ENCODE measurements at regions not wholly inside any gene's neighbourhood (a gene's known extent, or its start where the extent isn't known, plus 50 kb on each side); places are given as distances from the start of the nearest gene placed in this dataset.

DNA sequence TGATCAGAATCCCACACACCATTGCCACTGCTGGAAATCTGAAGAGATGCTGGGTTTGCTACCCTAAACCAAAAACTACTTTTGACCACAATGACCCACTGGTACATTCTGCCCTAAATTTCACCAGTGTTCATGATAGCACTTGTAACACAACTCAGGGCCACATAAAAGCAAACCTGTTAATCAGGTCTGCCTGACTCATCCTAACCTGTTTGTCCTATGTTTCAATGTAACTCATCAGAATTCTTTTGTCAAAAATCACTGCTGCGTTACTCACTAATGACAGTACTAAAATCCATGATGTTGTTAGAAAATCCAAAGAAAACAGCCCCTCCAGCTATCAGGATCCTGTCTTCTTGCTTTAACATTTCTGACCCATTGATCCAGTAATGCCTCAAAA is 55.6 kb upstream of the XCR1 start:
- Histone ChIP-seq H4K20me1 (ENCODE audit: low read length) (no peaks in the 10 kb centered on the region), H3K27me3 (ENCODE audit: low read length) (no peaks in the 10 kb centered on the region), H3K4me1 (ENCODE audit: insufficient read depth, low read length) (peaks cover 54% of the 10 kb centered on the region), H3F3A (ENCODE audit: low read length, unreplicated experiment) (peaks cover 6% of the 10 kb centered on the region), H3K27ac (ENCODE audit: low read length) (peak overlapping the region; percentile 66), H3K9ac (ENCODE audit: low read length) (no peak overlapping the region), H3K79me2 (ENCODE audit: low read length) (no peaks in the 10 kb centered on the region), H3K4me3 (ENCODE audit: low read length) (0 out of 2 replicates have a peak overlapping the region, but pooled peaks have one; percentile 1), H3K4me2 (ENCODE audit: low read length) (peak overlapping the region; percentile 62), H2AFZ (ENCODE audit: low read length) (no peak overlapping the region), H3K9me2 (replicated peaks; ENCODE audit: low read length) (no peaks in the 10 kb centered on the region), H3K36me3 (ENCODE audit: low read depth, low read length) (no peaks in the 10 kb centered on the region; the same call in 1 of the 2 replicates), H3K9me3 (ENCODE audit: low read length) (no peaks in the 10 kb centered on the region)
- POLR2A ChIA-PET (ENCODE audit: unreplicated experiment) = no interaction called here
- CTCF ChIA-PET = interaction anchor here (0.7 to 1.1 kb wide), 2 partner anchors 125 to 187 kb away, joined by 3 read pairs; partner anchors contain the start of gene CCR1
- ATAC-seq = peak; percentile 53
- intact Hi-C loops (cut with micrococcal nuclease) = no loop called here
- no TSS peak for BruUV-seq (replicated peaks)
- DNase-seq = peak; percentile 98
- TF ChIP-seq EZH2phosphoT487 (IDR thresholded peaks at IDR 0.05; ENCODE audit: borderline replicate concordance, low read length) (no peak), EZH2 (IDR thresholded peaks at IDR 0.05; ENCODE audit: low read length, unreplicated experiment) (no peak)
- TF ChIP-seq, protein P1, sequence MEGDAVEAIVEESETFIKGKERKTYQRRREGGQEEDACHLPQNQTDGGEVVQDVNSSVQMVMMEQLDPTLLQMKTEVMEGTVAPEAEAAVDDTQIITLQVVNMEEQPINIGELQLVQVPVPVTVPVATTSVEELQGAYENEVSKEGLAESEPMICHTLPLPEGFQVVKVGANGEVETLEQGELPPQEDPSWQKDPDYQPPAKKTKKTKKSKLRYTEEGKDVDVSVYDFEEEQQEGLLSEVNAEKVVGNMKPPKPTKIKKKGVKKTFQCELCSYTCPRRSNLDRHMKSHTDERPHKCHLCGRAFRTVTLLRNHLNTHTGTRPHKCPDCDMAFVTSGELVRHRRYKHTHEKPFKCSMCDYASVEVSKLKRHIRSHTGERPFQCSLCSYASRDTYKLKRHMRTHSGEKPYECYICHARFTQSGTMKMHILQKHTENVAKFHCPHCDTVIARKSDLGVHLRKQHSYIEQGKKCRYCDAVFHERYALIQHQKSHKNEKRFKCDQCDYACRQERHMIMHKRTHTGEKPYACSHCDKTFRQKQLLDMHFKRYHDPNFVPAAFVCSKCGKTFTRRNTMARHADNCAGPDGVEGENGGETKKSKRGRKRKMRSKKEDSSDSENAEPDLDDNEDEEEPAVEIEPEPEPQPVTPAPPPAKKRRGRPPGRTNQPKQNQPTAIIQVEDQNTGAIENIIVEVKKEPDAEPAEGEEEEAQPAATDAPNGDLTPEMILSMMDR (conservative IDR thresholded peaks at IDR 0.05; ENCODE audit: low read depth, low read length) = no peak

DNA sequence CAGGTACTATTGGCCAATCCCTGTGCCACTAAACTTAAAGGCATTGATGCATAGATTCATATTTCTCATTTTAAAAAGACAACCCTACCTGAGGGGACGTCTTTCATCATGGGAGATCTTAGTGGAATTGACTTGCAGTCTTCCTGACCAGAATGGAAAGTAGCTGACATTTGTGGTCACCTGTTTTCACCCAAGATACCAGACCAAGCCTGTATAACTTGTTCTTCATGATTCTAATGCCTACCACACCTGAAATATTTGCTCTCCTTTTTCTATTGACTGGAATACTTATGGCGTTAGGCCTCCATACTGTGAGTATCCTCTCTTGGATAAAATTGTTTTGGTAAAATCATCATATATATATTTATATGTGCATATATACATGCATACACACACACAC is 54.7 kb upstream of the XCR1 start:
- intact Hi-C loops (cut with micrococcal nuclease) = no loop called here

DNA sequence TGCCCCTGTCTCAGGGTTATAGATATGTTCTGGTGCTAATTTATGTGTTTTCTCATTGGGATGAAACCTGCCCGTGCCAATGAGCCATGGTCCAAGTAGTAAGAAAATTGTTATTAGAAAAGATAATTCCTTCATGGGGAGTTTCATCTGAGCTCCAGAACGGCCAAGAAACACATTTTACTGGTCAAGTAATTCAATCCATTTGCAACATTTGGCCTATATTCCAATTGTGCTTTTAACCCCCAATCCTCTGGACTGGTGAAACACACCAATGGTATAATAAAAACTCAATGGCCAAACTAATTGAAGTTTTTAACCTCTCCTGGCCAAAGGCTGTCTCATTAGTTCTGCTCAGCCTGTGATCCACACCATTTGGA is 53.7 kb upstream of the XCR1 start:
- Histone ChIP-seq H2AFZ (ENCODE audit: low read length) (no peak overlapping the region), H3K27me3 (ENCODE audit: low read length) (no peaks in the 10 kb centered on the region), H4K20me1 (ENCODE audit: low read length) (no peaks in the 10 kb centered on the region), H3K4me1 (ENCODE audit: insufficient read depth, low read length) (peaks cover 54% of the 10 kb centered on the region), H3K4me3 (ENCODE audit: low read length) (no peak overlapping the region), H3K79me2 (ENCODE audit: low read length) (no peaks in the 10 kb centered on the region), H3K4me2 (ENCODE audit: low read length) (peak overlapping the region; percentile 34), H3F3A (ENCODE audit: low read length, unreplicated experiment) (peaks cover 6% of the 10 kb centered on the region), H3K9me3 (ENCODE audit: low read length) (no peaks in the 10 kb centered on the region), H3K36me3 (ENCODE audit: low read depth, low read length) (no peaks in the 10 kb centered on the region; the same call in 1 of the 2 replicates), H3K9ac (ENCODE audit: low read length) (no peak overlapping the region), H3K27ac (ENCODE audit: low read length) (no peak overlapping the region), H3K9me2 (replicated peaks; ENCODE audit: low read length) (no peaks in the 10 kb centered on the region)
- DNase-seq (no peak), ATAC-seq (no peak)
- POLR2A ChIA-PET (ENCODE audit: unreplicated experiment) = no interaction called here
- CTCF ChIA-PET = interaction anchor here (0.7 to 1.0 kb wide), 4 partner anchors 95 to 291 kb away, joined by 3 to 4 read pairs (median 4); no protein-coding TSS in a partner anchor
- TF ChIP-seq, protein P1 (conservative IDR thresholded peaks at IDR 0.05; ENCODE audit: low read depth, low read length) = no peak
- TF ChIP-seq EZH2phosphoT487 (IDR thresholded peaks at IDR 0.05; ENCODE audit: borderline replicate concordance, low read length) (no peak), EZH2 (IDR thresholded peaks at IDR 0.05; ENCODE audit: low read length, unreplicated experiment) (no peak)
- intact Hi-C loops (cut with micrococcal nuclease) = no loop called here
- no TSS peak for BruUV-seq (replicated peaks)

More for the DNA sequence above, 54.7 kb upstream of the XCR1 start:
- no peaks in the 10 kb centered on the region for H3K79me2 ChIP-seq (ENCODE audit: low read length)
- no peaks in the 10 kb centered on the region for H4K20me1 ChIP-seq (ENCODE audit: low read length)
- H3K4me1 ChIP-seq (ENCODE audit: insufficient read depth, low read length) = peaks cover 54% of the 10 kb centered on the region
- H3F3A ChIP-seq (ENCODE audit: low read length, unreplicated experiment) = peaks cover 6% of the 10 kb centered on the region
- CTCF ChIA-PET = no interaction called here
- H3K9me3 ChIP-seq (ENCODE audit: low read length) = no peaks in the 10 kb centered on the region
- H3K27me3 ChIP-seq (ENCODE audit: low read length) = no peaks in the 10 kb centered on the region
- no peak overlapping the region for H3K4me3 ChIP-seq (ENCODE audit: low read length)
- H3K9ac ChIP-seq (ENCODE audit: low read length) = no peak overlapping the region
- TF ChIP-seq EZH2 (IDR thresholded peaks at IDR 0.05; ENCODE audit: low read length, unreplicated experiment) = no peak
- TF ChIP-seq, protein P1 (conservative IDR thresholded peaks at IDR 0.05; ENCODE audit: low read depth, low read length) = no peak
- no peak for TF ChIP-seq EZH2phosphoT487 (IDR thresholded peaks at IDR 0.05; ENCODE audit: borderline replicate concordance, low read length)
- H2AFZ ChIP-seq (ENCODE audit: low read length) = no peak overlapping the region
- BruUV-seq (replicated peaks) = no TSS peak
- peak overlapping the region; percentile 50 for H3K4me2 ChIP-seq (ENCODE audit: low read length)
- H3K27ac ChIP-seq (ENCODE audit: low read length) = no peak overlapping the region
- POLR2A ChIA-PET (ENCODE audit: unreplicated experiment) = no interaction called here
- no peaks in the 10 kb centered on the region; the same call in 1 of the 2 replicates for H3K36me3 ChIP-seq (ENCODE audit: low read depth, low read length)
- DNase-seq = peak; percentile 68
- H3K9me2 ChIP-seq (replicated peaks; ENCODE audit: low read length) = no peaks in the 10 kb centered on the region
- no peak for ATAC-seq
